Thymus (tissue), 11 donors: ENCODE measurements at regions not wholly inside any gene's neighbourhood (a gene's known extent, or its start where the extent isn't known, plus 50 kb on each side); places are given as distances from the start of the nearest gene placed in this dataset.

ENCODE experiments used
- DNase-seq, 9 donors: peaks; one replicate each; pipeline ENCODE4 v3.0.0-alpha.2; 2013; ENCODE audit warnings: low spot score in 9 of 9, low read depth in 6 of 9, missing footprints in 1 of 9
- H3K27ac ChIP-seq, 2 donors: one replicate each; pipeline ENCODE4 v1.5.1; 2013; ENCODE audit warnings: control low read depth in 1 of 2, low read depth in 1 of 2, low read length in 1 of 2, mild to moderate bottlenecking in 1 of 2, moderate library complexity in 1 of 2
- H3K27me3 ChIP-seq, 2 donors: one replicate each; pipeline ENCODE4 v1.5.1; 2013; ENCODE audit warnings: low read length in 1 of 2; ENCODE audit not compliant: control insufficient read depth in 2 of 2, insufficient read depth in 1 of 2
- H3K36me3 ChIP-seq, 2 donors: one replicate each; pipeline ENCODE4 v1.5.1; 2013; ENCODE audit warnings: low read length in 1 of 2, mild to moderate bottlenecking in 1 of 2, moderate library complexity in 1 of 2; ENCODE audit not compliant: control insufficient read depth in 2 of 2, insufficient read depth in 2 of 2
- H3K4me1 ChIP-seq, 2 donors: one replicate each; pipeline ENCODE4 v1.5.1; 2013; ENCODE audit warnings: low read length in 2 of 2; ENCODE audit not compliant: control insufficient read depth in 2 of 2, insufficient read depth in 2 of 2
- H3K4me3 ChIP-seq, 2 donors: one replicate each; pipeline ENCODE4 v1.5.1; 2013; ENCODE audit warnings: low read length in 2 of 2, control low read depth in 1 of 2, mild to moderate bottlenecking in 1 of 2
- H3K9me3 ChIP-seq, 2 donors: one replicate each; pipeline ENCODE4 v1.5.1; 2013; ENCODE audit warnings: low read length in 1 of 2, mild to moderate bottlenecking in 1 of 2; ENCODE audit not compliant: control insufficient read depth in 2 of 2, insufficient read depth in 1 of 2
- WGBS: extraction: QIAGEN DNeasy Blood & Tissue Kit; methylation state at CpG from one replicate; pipeline ENCODE4 v1.1.7; 2013; 5-methylcytosine and 5-hydroxymethylcytosine counted together
- donor health status: healthy.

DNA sequence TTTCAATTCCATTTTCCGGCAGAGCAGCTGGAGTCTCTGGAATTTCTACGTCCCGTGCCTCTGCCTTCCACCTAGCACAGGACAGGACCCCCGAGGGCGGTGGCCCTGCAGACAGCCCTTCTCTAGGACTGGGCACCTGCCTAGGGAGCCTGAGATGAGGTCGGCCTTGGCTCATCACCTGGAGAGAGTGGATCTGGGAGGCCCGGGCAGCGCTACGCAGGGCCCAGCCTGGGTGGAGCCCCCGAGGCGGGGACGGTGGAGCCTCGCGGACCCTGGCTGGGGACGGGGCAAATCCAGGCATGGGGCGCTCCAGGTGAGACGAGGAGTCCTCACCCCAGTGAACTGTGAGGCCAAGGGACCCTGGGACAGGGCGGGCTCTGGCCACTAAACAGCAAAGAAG is 114.5 kb downstream of the MTRR start:
- Histone ChIP-seq H3K27ac (no peak overlapping the region), H3K9me3 (no peaks in the 10 kb centered on the region), H3K4me3 (no peak overlapping the region), H3K4me1 (no peaks in the 10 kb centered on the region), H3K27me3 (no peaks in the 10 kb centered on the region), H3K36me3 (no peaks in the 10 kb centered on the region)
- no peak for DNase-seq
- whole genome bisulfite sequencing, result 94% methylated on average over 18 of the region's 18 CpGs

DNA sequence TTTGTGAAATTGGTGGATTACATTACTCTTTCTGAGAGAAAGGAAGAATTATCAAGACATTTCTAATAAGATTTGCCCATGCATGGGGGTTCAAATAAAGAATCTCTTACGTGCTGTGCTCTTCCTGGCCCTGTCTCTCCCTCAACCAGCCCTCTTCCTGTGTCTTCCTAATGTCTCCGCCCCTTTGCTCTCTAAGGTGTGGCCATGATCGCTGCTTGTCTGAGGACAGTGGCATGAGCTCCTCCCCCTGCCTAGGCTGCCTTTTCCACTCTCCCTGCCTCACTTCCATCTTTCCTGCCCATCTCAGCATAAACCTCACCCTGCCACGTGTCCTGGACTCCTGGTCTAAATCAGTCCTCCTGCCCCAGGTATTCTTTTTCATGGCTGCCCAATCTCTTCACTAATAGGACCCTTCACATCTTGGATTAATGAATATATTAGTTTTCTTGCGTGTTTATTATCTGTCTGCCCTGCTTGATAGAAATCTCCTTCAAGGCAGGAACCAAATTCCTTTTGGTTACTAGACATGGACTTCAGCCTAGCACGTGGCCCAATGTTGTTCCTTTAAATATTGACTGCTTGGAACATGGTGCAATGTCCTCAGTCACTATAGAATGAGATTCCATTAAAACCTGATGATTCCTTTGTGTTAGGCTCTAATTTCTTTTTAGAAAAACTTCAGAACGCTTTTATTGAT is 122.3 kb downstream of the MTRR start:
- WGBS, result 76% methylated on average over 7 of the region's 7 CpGs
- no peaks in the 10 kb centered on the region for H3K4me1 ChIP-seq
- no peaks in the 10 kb centered on the region for H3K9me3 ChIP-seq
- no peaks in the 10 kb centered on the region for H3K36me3 ChIP-seq
- H3K4me3 ChIP-seq, result no peak overlapping the region
- no peak for DNase-seq
- no peak overlapping the region for H3K27ac ChIP-seq
- no peaks in the 10 kb centered on the region for H3K27me3 ChIP-seq

DNA sequence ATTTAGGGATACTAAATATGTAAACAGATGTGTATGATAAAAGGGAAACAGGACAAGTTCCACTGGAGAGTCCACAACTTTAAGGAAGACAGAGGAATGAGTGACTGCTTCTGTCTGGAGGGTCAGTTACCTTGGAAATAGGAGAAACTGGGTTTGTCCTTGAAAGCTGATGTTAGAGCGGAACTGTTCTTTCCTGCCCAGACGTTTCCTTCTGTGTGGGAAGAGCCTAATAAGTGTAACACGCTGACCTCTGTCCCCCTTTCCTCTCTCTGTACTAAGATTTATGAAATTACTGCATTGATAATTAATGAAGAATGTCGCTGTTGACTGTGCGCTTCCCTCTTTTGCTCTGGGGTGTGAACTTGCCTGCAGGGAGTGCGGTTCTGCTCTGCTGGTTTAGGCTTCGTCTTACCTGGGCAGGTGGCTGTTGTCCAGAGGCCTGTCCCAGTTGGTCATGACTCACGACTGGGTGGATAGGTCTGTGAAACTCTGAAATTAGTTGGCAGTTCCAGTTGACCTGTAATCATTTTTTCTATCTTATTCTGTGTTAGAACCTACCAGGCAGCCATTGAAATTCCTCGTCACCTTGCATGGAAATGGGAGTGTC is 126.8 kb downstream of the MTRR start:
- no peak overlapping the region for H3K27ac ChIP-seq
- no peak overlapping the region for H3K4me3 ChIP-seq
- H3K36me3 ChIP-seq, result no peaks in the 10 kb centered on the region
- no peaks in the 10 kb centered on the region for H3K27me3 ChIP-seq
- H3K4me1 ChIP-seq, result no peaks in the 10 kb centered on the region
- no peaks in the 10 kb centered on the region for H3K9me3 ChIP-seq
- 87% methylated on average over 9 of the region's 9 CpGs for WGBS
- DNase-seq, result no peak

- Histone ChIP-seq H3K4me3 (no peak overlapping the region), H3K36me3 (no peaks in the 10 kb centered on the region), H3K9me3 (peaks cover 1 to 11% of the 10 kb centered on the region in 2 donors), H3K27me3 (no peaks in the 10 kb centered on the region), H3K27ac (no peak overlapping the region), H3K4me1 (no peaks in the 10 kb centered on the region)
- DNase-seq, result no peak
- 97% methylated on average over 4 of the region's 4 CpGs for WGBS
These were observed 136.5 kb downstream of the MTRR start for GRCh38 chr5:8005416-8005815.

- peaks cover 1 to 11% of the 10 kb centered on the region in 2 donors for H3K9me3 ChIP-seq
- no peak for DNase-seq
- H3K4me3 ChIP-seq, result no peak overlapping the region
- H3K27me3 ChIP-seq, result no peaks in the 10 kb centered on the region
- H3K36me3 ChIP-seq, result no peaks in the 10 kb centered on the region
- no peaks in the 10 kb centered on the region for H3K4me1 ChIP-seq
- WGBS, result 85% methylated on average over 9 of the region's 9 CpGs
- no peak overlapping the region for H3K27ac ChIP-seq
These were observed 143.4 kb downstream of the MTRR start for GRCh38 chr5:8012131-8012977.

DNA sequence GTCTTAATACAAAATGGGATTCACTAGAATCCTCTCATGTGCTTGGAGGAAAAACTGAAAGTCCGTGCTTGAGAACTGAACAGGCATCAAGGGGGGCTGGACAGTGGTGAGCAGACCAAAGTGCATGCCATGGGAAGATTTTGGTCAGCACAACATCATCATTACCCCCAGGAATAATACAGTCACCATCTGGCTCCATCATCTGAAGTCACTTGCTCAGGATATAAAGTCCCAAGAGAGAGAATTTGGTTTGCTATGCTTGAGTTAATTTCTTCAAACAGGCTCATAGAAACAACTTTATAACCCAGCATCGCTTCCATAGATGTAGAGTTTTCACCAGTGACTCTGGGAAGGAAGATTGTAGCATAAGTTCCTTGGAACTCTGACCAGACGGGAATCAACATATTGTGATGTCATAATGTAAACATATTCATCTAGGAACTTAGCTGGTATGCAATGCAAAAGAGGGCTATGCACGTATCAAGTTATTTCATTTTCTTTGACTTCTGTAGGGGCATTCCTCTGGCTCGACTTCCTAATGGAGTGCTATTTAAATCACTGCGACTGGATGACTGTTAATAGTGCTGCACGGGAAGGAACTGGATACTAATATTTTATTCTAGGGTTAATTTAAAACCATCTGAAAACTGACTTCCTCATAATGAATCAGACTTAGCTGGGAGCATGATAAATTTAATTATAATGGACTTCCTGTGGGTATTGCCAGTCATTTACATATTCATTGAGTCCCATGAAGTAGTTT is 145.2 kb downstream of the MTRR start:
- Histone ChIP-seq H3K36me3 (no peaks in the 10 kb centered on the region), H3K27ac (no peak overlapping the region), H3K4me3 (no peak overlapping the region), H3K4me1 (no peaks in the 10 kb centered on the region), H3K9me3 (no peaks in the 10 kb centered on the region), H3K27me3 (no peaks in the 10 kb centered on the region)
- DNase-seq, result no peak
- WGBS, result 80% methylated on average over 7 of the region's 7 CpGs

DNA sequence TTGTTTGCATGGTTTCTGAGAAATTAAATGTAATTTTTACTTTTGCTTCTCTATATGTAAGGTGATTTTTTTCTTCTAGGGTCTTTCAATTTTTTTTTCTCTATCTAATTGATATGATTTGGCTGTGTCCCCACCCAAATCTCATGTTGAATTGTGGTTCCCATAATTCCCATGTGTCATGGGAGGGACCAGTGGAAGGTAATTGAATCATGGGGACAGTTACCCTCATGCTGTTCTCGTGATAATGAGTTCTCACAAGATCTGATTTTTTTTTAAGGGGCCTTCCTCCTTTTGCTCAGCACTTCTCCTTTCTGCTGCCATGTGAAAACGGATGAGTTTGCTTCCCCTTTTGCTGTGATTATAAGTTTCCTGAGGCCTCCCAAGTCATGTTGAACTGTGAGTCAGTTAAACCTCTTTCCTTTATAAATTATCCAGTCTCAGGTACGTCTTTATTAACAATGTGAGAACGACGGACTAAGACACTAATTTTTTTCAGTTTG is 150.8 kb downstream of the MTRR start:
- Histone ChIP-seq H3K4me1 (no peaks in the 10 kb centered on the region), H3K36me3 (no peaks in the 10 kb centered on the region), H3K4me3 (no peak overlapping the region), H3K27ac (no peak overlapping the region), H3K9me3 (no peaks in the 10 kb centered on the region), H3K27me3 (no peaks in the 10 kb centered on the region)
- DNase-seq, result no peak
- 3% methylated on average over 5 of the region's 5 CpGs for WGBS

- H3K36me3 ChIP-seq, result no peaks in the 10 kb centered on the region
- no peaks in the 10 kb centered on the region for H3K9me3 ChIP-seq
- H3K27me3 ChIP-seq, result no peaks in the 10 kb centered on the region
- H3K4me1 ChIP-seq, result no peaks in the 10 kb centered on the region
- no peak overlapping the region for H3K4me3 ChIP-seq
- WGBS, result 80% methylated on average over 5 of the region's 5 CpGs
- no peak for DNase-seq
- no peak overlapping the region for H3K27ac ChIP-seq
These were observed 152.0 kb downstream of the MTRR start for GRCh38 chr5:8020861-8021514.
